Mesendoderm (in vitro differentiated cells): ENCODE measurements at regions not wholly inside any gene's neighbourhood (a gene's known extent, or its start where the extent isn't known, plus 50 kb on each side); places are given as distances from the start of the nearest gene placed in this dataset.

Experiments
- DNase-seq: peaks from one replicate; pipeline ENCODE4 v3.0.0; 2013
- H2AK5ac ChIP-seq: 2 replicates; pipeline ENCODE4 v1.6.1; 2013; ENCODE audit warnings: low read length, inconsistent platforms
- H2BK120ac ChIP-seq: 2 replicates; pipeline ENCODE4 v1.6.1; 2013; ENCODE audit warnings: low read depth, mild to moderate bottlenecking, low read length, moderate library complexity, mixed read lengths
- H2BK15ac ChIP-seq: replicated peaks from 2 replicates; pipeline ENCODE4 v1.6.1; 2013; ENCODE audit warnings: low read depth, mild to moderate bottlenecking, moderate library complexity
- H2BK5ac ChIP-seq: 2 replicates; pipeline ENCODE4 v1.6.1; 2013; ENCODE audit warnings: low read length, inconsistent platforms
- H3K18ac ChIP-seq: 2 replicates; pipeline ENCODE4 v1.6.1; 2013; ENCODE audit warnings: mild to moderate bottlenecking, low read length, mixed read lengths
- H3K23ac ChIP-seq: one replicate; pipeline ENCODE4 v1.6.1; 2013; ENCODE audit warnings: low read length
- H3K27ac ChIP-seq: 2 replicates; pipeline ENCODE4 v1.5.1; 2013; ENCODE audit warnings: low read depth, mild to moderate bottlenecking, inconsistent platforms, low read length, moderate library complexity
- H3K27me3 ChIP-seq: 2 replicates; pipeline ENCODE4 v1.6.1; 2013; ENCODE audit warnings: low read length, control low read depth, mild to moderate bottlenecking, inconsistent platforms; ENCODE audit not compliant: insufficient read depth, poor library complexity
- H3K36me3 ChIP-seq: 2 replicates; pipeline ENCODE4 v1.6.1; 2013; ENCODE audit warnings: low read length, inconsistent platforms; ENCODE audit not compliant: control insufficient read depth, insufficient read depth
- H3K4ac ChIP-seq: one replicate; pipeline ENCODE4 v1.6.1; 2013; ENCODE audit warnings: low read depth, mild to moderate bottlenecking, low read length, moderate library complexity
- H3K4me1 ChIP-seq: 2 replicates; pipeline ENCODE4 v1.6.1; 2013; ENCODE audit warnings: low read depth, low read length, inconsistent platforms; ENCODE audit not compliant: control insufficient read depth
- H3K4me2 ChIP-seq: 2 replicates; pipeline ENCODE4 v1.6.1; 2013; ENCODE audit warnings: low read length
- H3K4me3 ChIP-seq: 2 replicates; pipeline ENCODE4 v1.5.1; 2013; ENCODE audit warnings: mild to moderate bottlenecking, low read length
- H3K56ac ChIP-seq: one replicate; pipeline ENCODE4 v1.6.1; 2013; ENCODE audit warnings: low read length
- H3K79me1 ChIP-seq: 2 replicates; pipeline ENCODE4 v1.6.1; 2013; ENCODE audit warnings: low read length, inconsistent platforms
- H3K79me2 ChIP-seq: 2 replicates; pipeline ENCODE4 v1.6.1; 2013; ENCODE audit warnings: mild to moderate bottlenecking, low read length; ENCODE audit not compliant: control insufficient read depth, insufficient read depth
- H3K9ac ChIP-seq: 2 replicates; pipeline ENCODE4 v1.6.1; 2013; ENCODE audit warnings: low read length, inconsistent platforms
- H4K5ac ChIP-seq: one replicate; pipeline ENCODE4 v1.6.1; 2013; ENCODE audit warnings: low read length
- H4K8ac ChIP-seq: one replicate; pipeline ENCODE4 v1.6.1; 2013; ENCODE audit warnings: low read depth, mild to moderate bottlenecking, control low read depth, low read length, moderate library complexity
- WGBS: extraction: QIAGEN DNeasy Blood & Tissue Kit; methylation state at CpG from one replicate; pipeline ENCODE4 v1.1.7; 2013; ENCODE audit warnings: low lambda C conversion rate, missing lambda C conversion rate; ENCODE audit not compliant: insufficient coverage; ENCODE audit errors: extremely low coverage; 5-methylcytosine and 5-hydroxymethylcytosine counted together

- WGBS = no CpG with 5 or more reads among the region's 2 CpGs
- Histone ChIP-seq H2BK15ac (no peak overlapping the region), H3K4me3 (no peak overlapping the region), H3K9ac (no peak overlapping the region), H3K27me3 (no peaks in the 10 kb centered on the region), H3K79me2 (no peaks in the 10 kb centered on the region), H3K18ac (no peak overlapping the region), H3K56ac (no peak overlapping the region), H3K4me2 (no peak overlapping the region), H4K5ac (no peak overlapping the region), H2BK120ac (no peak overlapping the region), H3K36me3 (no peaks in the 10 kb centered on the region), H4K8ac (no peak overlapping the region), H3K27ac (no peak overlapping the region), H3K79me1 (no peaks in the 10 kb centered on the region), H2BK5ac (no peak overlapping the region), H3K4ac (no peak overlapping the region), H3K23ac (no peak overlapping the region), H2AK5ac (no peak overlapping the region), H3K4me1 (no peaks in the 10 kb centered on the region)
- DNase-seq = peak; percentile 73
These were observed 130.5 kb upstream of the DGKB start for GRCh38 chr7:15033039-15033438.

GRCh38 chr7:15018981-15019380 is 116.4 kb upstream of the DGKB start:
- no peak overlapping the region for H2AK5ac ChIP-seq
- no peak overlapping the region for H2BK15ac ChIP-seq
- no peaks in the 10 kb centered on the region for H3K36me3 ChIP-seq
- no peak overlapping the region for H3K56ac ChIP-seq
- H3K18ac ChIP-seq = no peak overlapping the region
- no peaks in the 10 kb centered on the region for H3K79me1 ChIP-seq
- H3K4me1 ChIP-seq = peaks cover 2% of the 10 kb centered on the region
- no peaks in the 10 kb centered on the region for H3K79me2 ChIP-seq
- DNase-seq = no peak
- WGBS = no CpG with 5 or more reads among the region's 2 CpGs
- no peak overlapping the region for H2BK5ac ChIP-seq
- no peak overlapping the region for H2BK120ac ChIP-seq
- H3K27ac ChIP-seq = no peak overlapping the region
- H3K9ac ChIP-seq = no peak overlapping the region
- no peak overlapping the region for H3K23ac ChIP-seq
- H4K5ac ChIP-seq = no peak overlapping the region
- no peak overlapping the region for H4K8ac ChIP-seq
- no peak overlapping the region for H3K4ac ChIP-seq
- H3K27me3 ChIP-seq = no peaks in the 10 kb centered on the region
- H3K4me3 ChIP-seq = no peak overlapping the region
- no peak overlapping the region for H3K4me2 ChIP-seq

GRCh38 chr7:15016766-15017165 is 114.2 kb upstream of the DGKB start:
- H2BK5ac ChIP-seq = no peak overlapping the region
- peak overlapping the region; percentile 92 for H2BK15ac ChIP-seq
- H3K79me1 ChIP-seq = no peaks in the 10 kb centered on the region
- DNase-seq = no peak
- no peak overlapping the region for H3K56ac ChIP-seq
- no peak overlapping the region for H3K9ac ChIP-seq
- WGBS = no CpG with 5 or more reads among the region's 2 CpGs
- H3K36me3 ChIP-seq = no peaks in the 10 kb centered on the region
- no peak overlapping the region for H3K27ac ChIP-seq
- no peak overlapping the region for H2AK5ac ChIP-seq
- peaks cover 2% of the 10 kb centered on the region for H3K4me1 ChIP-seq
- H3K27me3 ChIP-seq = no peaks in the 10 kb centered on the region
- no peak overlapping the region for H3K4me2 ChIP-seq
- no peak overlapping the region for H4K8ac ChIP-seq
- no peaks in the 10 kb centered on the region for H3K79me2 ChIP-seq
- no peak overlapping the region for H3K23ac ChIP-seq
- H3K4me3 ChIP-seq = no peak overlapping the region
- peak overlapping the region; percentile 60 for H3K18ac ChIP-seq
- H2BK120ac ChIP-seq = peak overlapping the region; percentile 21
- H3K4ac ChIP-seq = no peak overlapping the region
- H4K5ac ChIP-seq = no peak overlapping the region

GRCh38 chr7:15016315-15016667 is 113.7 kb upstream of the DGKB start:
- no peaks in the 10 kb centered on the region for H3K27me3 ChIP-seq
- no peak overlapping the region for H3K18ac ChIP-seq
- H3K79me2 ChIP-seq = no peaks in the 10 kb centered on the region
- H3K4me3 ChIP-seq = no peak overlapping the region
- no peak overlapping the region for H3K4me2 ChIP-seq
- H2BK120ac ChIP-seq = no peak overlapping the region
- DNase-seq = no peak
- H3K79me1 ChIP-seq = no peaks in the 10 kb centered on the region
- H4K8ac ChIP-seq = no peak overlapping the region
- no peak overlapping the region for H3K23ac ChIP-seq
- no peak overlapping the region for H3K56ac ChIP-seq
- H4K5ac ChIP-seq = no peak overlapping the region
- H3K4me1 ChIP-seq = peaks cover 3% of the 10 kb centered on the region
- WGBS = no CpG with 5 or more reads among the region's 4 CpGs
- no peak overlapping the region for H2AK5ac ChIP-seq
- no peak overlapping the region for H2BK15ac ChIP-seq
- H3K9ac ChIP-seq = no peak overlapping the region
- no peaks in the 10 kb centered on the region for H3K36me3 ChIP-seq
- H2BK5ac ChIP-seq = no peak overlapping the region
- no peak overlapping the region for H3K27ac ChIP-seq
- no peak overlapping the region for H3K4ac ChIP-seq

GRCh38 chr7:15015545-15016314 is 113.2 kb upstream of the DGKB start:
- H4K8ac ChIP-seq = no peak overlapping the region
- H2AK5ac ChIP-seq = no peak overlapping the region
- no peak overlapping the region for H3K4me3 ChIP-seq
- no peak overlapping the region for H3K23ac ChIP-seq
- no peak overlapping the region for H3K4ac ChIP-seq
- WGBS = no CpG with 5 or more reads among the region's 8 CpGs
- no peak overlapping the region for H2BK15ac ChIP-seq
- DNase-seq = peak; percentile 96
- peak overlapping the region; percentile 65 for H3K9ac ChIP-seq
- H4K5ac ChIP-seq = no peak overlapping the region
- H3K27me3 ChIP-seq = no peaks in the 10 kb centered on the region
- H3K79me2 ChIP-seq = no peaks in the 10 kb centered on the region
- H3K27ac ChIP-seq = peak overlapping the region; percentile 83
- peak overlapping the region; percentile 68 for H3K18ac ChIP-seq
- peaks cover 3% of the 10 kb centered on the region for H3K4me1 ChIP-seq
- peak overlapping the region; percentile 63 for H3K56ac ChIP-seq
- peak overlapping the region; percentile 34 for H3K4me2 ChIP-seq
- H2BK5ac ChIP-seq = peak overlapping the region; percentile 48
- no peaks in the 10 kb centered on the region for H3K36me3 ChIP-seq
- no peak overlapping the region for H2BK120ac ChIP-seq
- H3K79me1 ChIP-seq = no peaks in the 10 kb centered on the region

- Histone ChIP-seq H3K4me1 (peaks cover 3% of the 10 kb centered on the region), H3K18ac (no peak overlapping the region), H2BK5ac (no peak overlapping the region), H3K79me2 (no peaks in the 10 kb centered on the region), H2BK15ac (no peak overlapping the region), H3K36me3 (no peaks in the 10 kb centered on the region), H3K4ac (no peak overlapping the region), H3K56ac (no peak overlapping the region), H3K79me1 (no peaks in the 10 kb centered on the region), H3K23ac (no peak overlapping the region), H2BK120ac (no peak overlapping the region), H3K4me2 (no peak overlapping the region), H4K5ac (no peak overlapping the region), H3K9ac (no peak overlapping the region), H3K27ac (no peak overlapping the region), H3K27me3 (no peaks in the 10 kb centered on the region), H3K4me3 (no peak overlapping the region), H4K8ac (no peak overlapping the region), H2AK5ac (no peak overlapping the region)
- WGBS = no CpG with 5 or more reads among the region's 4 CpGs
- DNase-seq = no peak
These were observed 109.6 kb upstream of the DGKB start for GRCh38 chr7:15012135-15012534.
